ENCODE measurements at regions not wholly inside any gene's neighbourhood (a gene's known extent, or its start where the extent isn't known, plus 50 kb on each side); places are given as distances from the start of the nearest gene placed in this dataset.
"Not testable (repeated sequence)": the region's sequence is repeated elsewhere in the genome, so short reads cannot be mapped to it uniquely, and the experiment has no call there.

GRCh38 chr16:47903470-47903869 is 252.3 kb downstream of the ABCC12 start:
- TF ChIP-seq CTCF (IDR thresholded peaks at IDR 0.05; ENCODE audit: extremely low read depth, missing control alignments), result no peak
- no peak for DNase-seq (ENCODE audit: low spot score)

- DNase-seq (ENCODE audit: low spot score), result not testable (repeated sequence)
These were observed 258.7 kb downstream of the ABCC12 start for GRCh38 chr16:47897105-47897504.

- no peak for DNase-seq (ENCODE audit: low spot score)
- TF ChIP-seq CTCF (IDR thresholded peaks at IDR 0.05; ENCODE audit: extremely low read depth, missing control alignments), result no peak
These were observed 260.6 kb downstream of the ABCC12 start for GRCh38 chr16:47895146-47895545.

- no peak for TF ChIP-seq CTCF (IDR thresholded peaks at IDR 0.05; ENCODE audit: extremely low read depth, missing control alignments)
- no peak for DNase-seq (ENCODE audit: low spot score)
These were observed 262.8 kb downstream of the ABCC12 start for GRCh38 chr16:47892999-47893398.

GRCh38 chr16:47888734-47889133 is 267.1 kb downstream of the ABCC12 start:
- DNase-seq (ENCODE audit: low spot score), result no peak
- TF ChIP-seq CTCF (IDR thresholded peaks at IDR 0.05; ENCODE audit: extremely low read depth, missing control alignments), result no peak

GRCh38 chr16:47888142-47888541 is 267.7 kb downstream of the ABCC12 start:
- no peak for DNase-seq (ENCODE audit: low spot score)
- TF ChIP-seq CTCF (IDR thresholded peaks at IDR 0.05; ENCODE audit: extremely low read depth, missing control alignments), result no peak

- TF ChIP-seq CTCF (IDR thresholded peaks at IDR 0.05; ENCODE audit: extremely low read depth, missing control alignments), result no peak
- DNase-seq (ENCODE audit: low spot score), result no peak
These were observed 268.3 kb downstream of the ABCC12 start for GRCh38 chr16:47887496-47887895.

- no peak for DNase-seq (ENCODE audit: low spot score)
- TF ChIP-seq CTCF (IDR thresholded peaks at IDR 0.05; ENCODE audit: extremely low read depth, missing control alignments), result no peak
These were observed 269.0 kb downstream of the ABCC12 start for GRCh38 chr16:47886631-47887415.

Data from GM20000 (cell line).